ENCODE measurements at regions not wholly inside any gene's neighbourhood (a gene's known extent, or its start where the extent isn't known, plus 50 kb on each side); places are given as distances from the start of the nearest gene placed in this dataset.

GRCh38 chr15:66912441-66912840, 153.0 kb upstream of the SMAD3 start:
- TF ChIP-seq CTCF (conservative IDR thresholded peaks at IDR 0.05) = no peak
- TF ChIP-seq ZFX (IDR thresholded peaks at IDR 0.05) = no peak
